Small intestine (tissue), 7 donors: ENCODE measurements at regions not wholly inside any gene's neighbourhood (a gene's known extent, or its start where the extent isn't known, plus 50 kb on each side); places are given as distances from the start of the nearest gene placed in this dataset.
A peak's percentile ranks its signal among the peaks of the same experiment; 100 is the strongest.

Experiments
- DNase-seq, 2 donors: peaks; one replicate each; pipeline versions ENCODE4 v3.0.0 to v3.0.0-alpha.2; 2013
- FAIRE-seq: peaks from 2 replicates; lab custom pipeline; 2012; peaks lifted over from hg19 to GRCh38; lab: Jason Lieb, UNC
- H3K27ac ChIP-seq, 3 donors: one replicate each; pipeline ENCODE4 v1.5.1; 2013; ENCODE audit warnings: low read length in 2 of 3, mild to moderate bottlenecking in 2 of 3, control low read depth in 1 of 3, inconsistent platforms in 1 of 3, low read depth in 1 of 3, moderate library complexity in 1 of 3
- H3K27me3 ChIP-seq, 3 donors: one replicate each; pipeline ENCODE4 v1.6.1; 2013; ENCODE audit warnings: low read length in 3 of 3, inconsistent platforms in 1 of 3; ENCODE audit not compliant: control insufficient read depth in 3 of 3, insufficient read depth in 3 of 3
- H3K36me3 ChIP-seq, 3 donors: one replicate each; pipeline ENCODE4 v1.6.1; 2013; ENCODE audit warnings: low read length in 3 of 3, inconsistent platforms in 1 of 3, low read depth in 1 of 3, mild to moderate bottlenecking in 1 of 3, moderate library complexity in 1 of 3; ENCODE audit not compliant: control insufficient read depth in 3 of 3, insufficient read depth in 2 of 3
- H3K4me1 ChIP-seq, 3 donors: one replicate each; pipeline ENCODE4 v1.6.1; 2013; ENCODE audit warnings: low read length in 2 of 3, inconsistent platforms in 1 of 3, low read depth in 1 of 3, mild to moderate bottlenecking in 1 of 3, moderate library complexity in 1 of 3; ENCODE audit not compliant: control insufficient read depth in 3 of 3, insufficient read depth in 2 of 3
- H3K4me3 ChIP-seq, 3 donors: one replicate each; pipeline ENCODE4 v1.5.1; 2013; ENCODE audit warnings: low read length in 3 of 3, control low read depth in 1 of 3, inconsistent platforms in 1 of 3, low read depth in 1 of 3, mild to moderate bottlenecking in 1 of 3, moderate library complexity in 1 of 3
- H3K9me3 ChIP-seq, 2 donors: one replicate each; pipeline ENCODE4 v1.6.1; 2013; ENCODE audit warnings: low read depth in 1 of 2, low read length in 1 of 2; ENCODE audit not compliant: control insufficient read depth in 2 of 2, insufficient read depth in 1 of 2
- WGBS, 3 donors: extraction: QIAGEN DNeasy Blood & Tissue Kit; methylation state at CpG; one replicate each; pipeline ENCODE4 v1.1.7; 2013; 5-methylcytosine and 5-hydroxymethylcytosine counted together
- donor health status: healthy with polysubstance abuse.
- donor health status: control.
- donor health status: control.
- donor health status: Bipolar disorder and iron deficiency.
- donor health status: healthy.

GRCh38 chr6:168387426-168387825 lies 53.6 kb upstream of the SMOC2 start:
- no peak overlapping the region for H3K4me3 ChIP-seq
- H3K27me3 ChIP-seq = no peaks in the 10 kb centered on the region
- FAIRE-seq (no peak), DNase-seq (no peak)
- no peak overlapping the region for H3K27ac ChIP-seq
- WGBS, 3 donors = 81 to 87% (median 83%) methylated on average over 10 of the region's 10 CpGs
- no peaks in the 10 kb centered on the region for H3K4me1 ChIP-seq
- no peaks in the 10 kb centered on the region for H3K36me3 ChIP-seq
- peaks cover 0 to 5% of the 10 kb centered on the region in 2 donors for H3K9me3 ChIP-seq

GRCh38 chr6:168387911-168388310 lies 53.1 kb upstream of the SMOC2 start:
- H3K4me3 ChIP-seq = no peak overlapping the region
- H3K36me3 ChIP-seq = no peaks in the 10 kb centered on the region
- H3K27ac ChIP-seq = no peak overlapping the region
- FAIRE-seq = no peak
- no peaks in the 10 kb centered on the region for H3K4me1 ChIP-seq
- peaks cover 0 to 5% of the 10 kb centered on the region in 2 donors for H3K9me3 ChIP-seq
- no peaks in the 10 kb centered on the region for H3K27me3 ChIP-seq
- WGBS, 3 donors = 81 to 92% (median 89%) methylated on average over 18 of the region's 18 CpGs
- DNase-seq = no peak

DNA sequence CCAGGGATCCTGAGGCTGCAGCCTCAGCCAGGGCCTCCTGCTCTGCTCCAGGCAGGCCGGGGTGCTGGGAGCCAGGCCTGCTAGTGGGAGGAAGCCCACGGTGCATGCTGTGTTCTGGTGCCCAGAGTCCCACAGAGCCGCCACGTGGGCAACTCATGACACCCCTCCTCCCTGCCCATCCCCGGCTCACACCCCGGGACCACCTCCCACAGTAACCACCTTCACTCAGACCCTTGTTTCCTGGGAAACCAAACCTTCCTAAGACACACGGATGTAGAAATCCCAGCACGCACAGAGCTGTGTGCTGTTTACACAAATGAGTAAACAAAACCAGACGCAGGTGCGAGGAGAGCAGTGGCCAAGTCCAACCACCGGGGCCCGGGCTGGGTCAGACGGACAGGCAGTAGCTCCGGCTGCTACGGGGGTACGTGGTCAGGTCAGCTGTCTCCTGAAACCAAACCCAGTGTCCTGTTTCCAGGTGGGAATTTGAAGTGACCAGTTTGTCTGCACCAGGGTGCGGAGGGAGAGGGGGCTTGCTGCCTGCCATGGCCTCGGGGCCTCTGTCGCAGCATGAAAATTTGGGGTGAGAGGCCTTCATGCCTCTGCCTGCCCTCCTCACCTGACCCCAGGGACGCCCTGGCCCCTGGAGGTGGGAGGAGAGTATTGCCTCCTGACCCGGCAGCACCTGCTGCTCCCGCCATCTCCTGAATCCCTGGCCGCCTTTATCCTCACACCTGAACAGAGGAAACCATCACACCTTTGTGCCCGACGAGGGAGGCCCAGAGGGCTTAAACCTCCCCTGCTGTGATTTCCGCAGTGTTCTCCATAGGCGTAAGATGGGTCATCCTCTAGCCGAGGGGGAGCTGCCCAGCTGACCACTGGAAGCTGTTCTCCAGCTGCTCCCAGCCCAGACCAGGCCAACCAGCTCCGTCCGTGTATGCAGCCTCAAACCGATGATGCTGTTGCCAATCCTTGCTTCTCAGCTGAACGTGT lies 52.0 kb upstream of the SMOC2 start:
- Histone ChIP-seq H3K4me3 (no peak overlapping the region), H3K4me1 (no peaks in the 10 kb centered on the region), H3K36me3 (no peaks in the 10 kb centered on the region), H3K9me3 (no peaks in the 10 kb centered on the region), H3K27me3 (no peaks in the 10 kb centered on the region), H3K27ac (no peak overlapping the region)
- DNase-seq (peak; percentile 20 to 31), FAIRE-seq (no peak)
- 50 to 74% (median 54%) methylated on average over 31 to 32 of the region's 32 CpGs for WGBS, 3 donors

DNA sequence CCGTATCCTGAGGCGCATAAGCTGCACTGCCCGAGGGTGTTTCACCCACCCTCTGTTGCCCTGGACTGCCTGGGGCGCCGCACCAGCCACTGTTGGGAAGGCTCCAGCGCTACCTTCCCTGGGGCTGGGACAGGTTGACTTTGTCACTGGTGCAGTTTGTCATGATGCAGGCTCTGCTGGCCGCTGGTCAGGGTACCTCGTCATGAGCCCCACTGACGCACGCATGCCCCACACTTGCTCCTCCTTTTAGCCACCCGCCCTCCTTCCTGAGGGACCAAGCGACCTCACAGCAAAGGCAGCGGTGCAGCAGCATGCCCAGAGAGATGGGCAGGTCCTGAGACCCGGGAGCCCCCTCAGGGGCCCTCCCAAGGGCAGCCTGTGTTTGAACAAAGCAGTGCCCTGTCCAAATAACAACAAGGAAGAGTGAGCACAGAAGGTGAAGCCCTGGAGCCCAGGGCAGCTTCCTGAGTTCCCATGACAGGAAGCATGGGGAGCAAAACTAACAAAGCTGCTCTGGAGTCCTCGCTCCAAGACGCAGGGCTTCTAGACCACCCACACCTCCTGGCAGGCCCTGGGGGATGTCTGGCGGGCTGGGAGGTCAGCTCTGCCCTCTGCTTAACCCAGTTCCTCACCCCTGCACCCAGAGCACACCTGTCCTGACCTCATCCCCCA lies 50.1 kb upstream of the SMOC2 start:
- no peak for DNase-seq

More for the DNA sequence above, 50.1 kb upstream of the SMOC2 start:
- Histone ChIP-seq H3K27ac (no peak overlapping the region), H3K27me3 (no peaks in the 10 kb centered on the region), H3K9me3 (no peaks in the 10 kb centered on the region), H3K4me1 (no peaks in the 10 kb centered on the region), H3K4me3 (no peak overlapping the region), H3K36me3 (no peaks in the 10 kb centered on the region)
- 70 to 87% (median 82%) methylated on average over 16 to 17 of the region's 17 CpGs for WGBS, 3 donors
- FAIRE-seq = no peak
